HuH-7 (cell line): ENCODE measurements at regions not wholly inside any gene's neighbourhood (a gene's known extent, or its start where the extent isn't known, plus 50 kb on each side); places are given as distances from the start of the nearest gene placed in this dataset.
"Not testable (repeated sequence)": the region's sequence is repeated elsewhere in the genome, so short reads cannot be mapped to it uniquely, and the experiment has no call there.

ENCODE experiments used
- DNase-seq: peaks from one replicate; pipeline ENCODE4 v3.0.0; 2011; ENCODE audit warnings: low spot score

- no peak for DNase-seq
These were observed 302.7 kb downstream of the SFMBT2 start for GRCh38 chr10:7108141-7108540.

- no peak for DNase-seq
These were observed 303.5 kb downstream of the SFMBT2 start for GRCh38 chr10:7107285-7107684.

DNA sequence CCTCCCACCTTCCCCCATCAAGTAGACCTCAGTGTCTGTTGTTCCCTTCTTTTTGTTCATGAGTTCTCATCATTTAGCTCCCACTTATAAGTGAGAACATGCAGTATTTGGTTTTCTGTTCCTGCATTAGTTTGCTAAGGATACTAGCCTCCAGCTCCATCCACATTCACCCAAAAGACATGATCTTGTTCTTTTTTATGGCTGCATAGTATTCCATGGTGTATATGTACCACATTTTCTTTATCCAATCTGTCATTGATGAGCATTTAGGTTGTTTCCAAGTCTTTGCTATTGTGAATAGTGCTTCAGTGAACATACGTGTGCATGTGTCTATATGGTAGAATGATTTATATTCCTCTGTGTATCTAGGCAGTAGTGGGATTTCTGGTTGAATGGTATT lies 306.5 kb downstream of the SFMBT2 start:
- DNase-seq = not testable (repeated sequence)

GRCh38 chr10:7102557-7103349 lies 308.1 kb downstream of the SFMBT2 start:
- no peak for DNase-seq

- DNase-seq = no peak
These were observed 308.8 kb downstream of the SFMBT2 start for GRCh38 chr10:7102084-7102483.

DNA sequence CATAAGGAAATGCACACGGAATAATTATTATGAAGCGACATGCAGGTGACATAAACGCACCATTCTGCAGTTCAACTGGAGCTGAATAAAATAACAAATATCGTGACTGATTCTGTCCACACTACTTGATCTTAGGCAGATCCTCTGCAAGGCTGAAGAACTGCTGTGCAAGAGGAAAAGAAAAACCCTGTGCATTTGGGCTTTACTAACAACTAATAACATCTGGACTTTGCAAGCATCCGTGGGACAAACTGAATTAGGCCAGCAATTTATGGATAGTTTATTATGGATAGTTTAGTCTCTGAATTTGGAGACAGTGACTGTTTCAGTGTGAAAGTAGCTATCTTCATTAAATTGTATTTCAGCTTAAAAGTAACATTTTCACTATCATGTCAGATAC lies 309.4 kb downstream of the SFMBT2 start:
- DNase-seq = no peak

- no peak for DNase-seq
These were observed 310.7 kb downstream of the SFMBT2 start for GRCh38 chr10:7100032-7100702.

DNA sequence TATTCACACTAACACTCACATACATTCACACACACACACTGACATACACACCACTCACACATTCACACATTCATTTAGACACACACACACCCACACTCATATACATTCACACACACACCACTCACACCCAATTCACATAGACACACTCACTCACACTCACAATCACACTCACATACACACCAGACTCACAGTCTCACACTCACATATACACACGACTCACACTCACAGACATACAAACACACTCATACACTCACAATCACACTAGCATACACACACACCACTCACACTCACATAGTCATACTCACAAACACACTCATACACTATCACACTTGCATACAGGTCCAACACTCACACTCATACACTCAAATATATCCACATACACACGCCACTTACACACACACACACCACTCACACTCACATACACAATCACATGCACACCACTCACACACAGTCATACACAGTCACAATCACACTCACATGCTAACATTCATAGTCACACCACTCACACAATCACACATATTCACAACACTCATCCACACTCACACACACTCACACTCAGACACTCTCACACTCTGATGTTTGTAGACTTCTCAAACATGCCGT lies 312.6 kb downstream of the SFMBT2 start:
- no peak for DNase-seq

GRCh38 chr10:7094781-7095180 lies 316.1 kb downstream of the SFMBT2 start:
- DNase-seq = no peak

DNA sequence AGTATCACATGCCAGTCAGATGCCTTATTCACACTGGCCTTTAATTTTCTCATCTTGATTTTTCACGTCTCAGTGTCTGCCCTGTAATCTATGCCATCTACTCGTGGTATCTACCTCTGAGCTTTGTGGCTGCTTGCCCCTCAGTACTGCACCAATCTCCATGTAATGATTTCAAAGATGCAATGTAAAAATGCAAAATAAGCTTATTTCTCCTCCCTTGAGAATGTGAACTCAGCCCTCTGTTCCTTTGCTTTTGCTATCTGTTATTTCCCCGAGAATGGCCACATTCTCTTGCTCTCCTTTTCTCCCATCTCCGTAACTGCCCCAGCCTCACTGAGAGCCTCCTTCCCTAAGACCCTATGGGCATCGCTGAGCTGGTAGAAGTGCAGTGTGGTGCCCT lies 317.5 kb downstream of the SFMBT2 start:
- no peak for DNase-seq

DNA sequence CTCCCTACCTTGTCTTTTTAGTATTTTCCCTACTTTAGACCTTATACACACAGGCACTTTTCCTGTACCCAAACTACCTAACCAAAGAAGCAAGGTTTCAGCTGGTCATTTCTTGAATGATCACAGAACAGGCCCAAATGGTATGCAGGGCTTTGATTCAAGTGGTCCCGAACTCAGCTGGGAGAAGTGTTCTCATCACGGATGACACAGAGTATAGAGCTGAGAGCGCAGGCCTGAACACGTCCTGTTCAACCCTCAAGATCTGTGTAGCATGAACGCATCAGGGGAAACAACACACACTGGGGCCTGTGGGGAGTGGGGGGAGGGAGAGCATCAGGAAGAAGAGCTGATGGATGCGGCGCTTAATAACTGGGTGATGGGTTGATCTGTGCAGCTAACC lies 318.2 kb downstream of the SFMBT2 start:
- DNase-seq = no peak

DNA sequence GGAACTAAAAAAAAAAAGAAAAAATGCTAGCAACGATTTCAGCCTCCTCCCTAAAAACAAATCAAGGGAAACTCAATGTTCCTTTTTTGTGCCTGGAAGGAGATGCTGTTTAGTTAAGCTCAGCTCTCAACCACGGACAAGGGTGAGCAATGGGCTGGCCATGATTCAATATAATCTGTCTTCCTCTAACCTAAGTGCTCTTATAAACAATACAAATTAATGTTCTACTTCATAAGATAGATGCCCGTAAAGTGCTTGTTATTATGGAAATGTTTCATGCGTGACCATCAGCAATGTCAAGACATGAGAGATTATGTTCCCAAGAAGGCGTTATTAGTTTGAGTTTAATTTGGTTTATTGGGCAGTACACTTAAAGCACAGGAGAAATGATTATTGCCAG lies 320.3 kb downstream of the SFMBT2 start:
- DNase-seq = no peak

DNA sequence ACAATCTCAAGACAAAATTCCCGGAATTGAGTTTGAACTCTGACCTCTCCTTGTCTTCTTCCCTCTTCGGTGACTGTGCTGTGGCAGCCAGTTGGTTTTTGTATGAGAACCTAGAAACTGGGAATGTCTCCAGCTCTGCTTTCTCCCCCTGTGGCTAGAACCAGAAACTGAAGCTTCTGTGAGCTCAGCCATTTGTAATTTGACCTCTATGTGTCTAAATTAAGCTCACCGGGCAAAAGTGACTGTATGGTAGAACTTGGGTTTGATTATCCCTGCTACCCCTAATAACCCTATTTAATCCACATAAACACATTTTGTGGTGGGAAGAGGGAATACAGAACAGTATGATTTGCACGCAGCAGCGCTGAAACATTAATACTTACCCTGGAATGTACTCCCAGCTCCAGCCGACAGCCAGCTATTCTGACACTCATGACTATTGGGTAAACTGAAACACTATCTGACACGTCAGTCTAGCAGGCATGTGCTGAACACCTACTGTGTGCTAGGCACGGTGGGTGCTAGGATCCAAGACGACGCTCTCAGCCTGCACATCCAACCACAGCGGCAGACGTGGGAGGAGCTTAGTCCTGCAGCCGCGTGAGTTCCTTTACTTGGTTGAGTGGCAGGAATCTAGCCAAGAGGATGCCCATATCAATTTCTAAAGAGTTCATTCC lies 324.8 kb downstream of the SFMBT2 start:
- DNase-seq = peak; percentile 11

- DNase-seq = no peak
These were observed 325.5 kb downstream of the SFMBT2 start for GRCh38 chr10:7085147-7085912.

- no peak for DNase-seq
These were observed 326.4 kb downstream of the SFMBT2 start for GRCh38 chr10:7084280-7085005.

- no peak for DNase-seq
These were observed 327.9 kb downstream of the SFMBT2 start for GRCh38 chr10:7082967-7083366.

DNA sequence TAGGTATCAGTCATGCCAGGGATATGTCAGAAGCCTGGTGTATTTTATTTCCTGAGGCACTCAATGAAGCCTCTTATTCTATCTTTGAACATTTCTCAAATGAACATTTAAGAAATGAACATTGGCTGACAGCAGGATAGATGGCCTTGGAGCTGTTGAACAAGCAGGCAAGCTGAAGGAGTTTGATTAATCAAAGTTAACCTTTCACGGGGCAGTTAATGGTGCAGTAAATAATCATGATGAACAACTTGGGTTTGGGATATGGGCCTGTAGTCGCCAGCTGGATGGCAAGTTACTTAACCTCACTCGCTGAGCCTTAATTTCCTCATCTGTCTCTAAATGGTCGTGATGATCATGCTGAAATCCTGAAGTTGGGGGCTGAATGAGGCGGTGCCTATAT lies 333.0 kb downstream of the SFMBT2 start:
- DNase-seq = no peak

DNA sequence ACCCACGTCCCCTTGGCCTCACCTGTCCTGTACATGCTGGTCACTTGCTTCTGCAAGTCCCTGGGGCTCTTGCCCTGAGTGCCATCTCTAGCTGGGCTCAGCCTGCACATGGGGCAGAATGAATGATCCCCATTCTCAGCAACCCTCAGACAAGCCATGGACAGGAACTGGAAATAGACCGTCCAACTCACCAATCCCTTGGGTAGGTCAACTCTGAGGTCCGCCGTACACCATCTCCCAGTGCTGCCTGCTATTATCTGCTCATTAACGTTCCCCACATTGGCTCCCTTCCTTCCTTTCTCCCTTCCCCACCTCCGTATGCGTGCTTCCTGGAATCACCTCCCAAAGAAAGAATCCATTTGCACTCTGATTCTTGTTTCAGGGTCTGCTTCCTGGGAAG lies 335.0 kb downstream of the SFMBT2 start:
- no peak for DNase-seq

GRCh38 chr10:7075110-7075509 lies 335.7 kb downstream of the SFMBT2 start:
- DNase-seq = no peak

- no peak for DNase-seq
These were observed 339.4 kb downstream of the SFMBT2 start for GRCh38 chr10:7071421-7071820.

DNA sequence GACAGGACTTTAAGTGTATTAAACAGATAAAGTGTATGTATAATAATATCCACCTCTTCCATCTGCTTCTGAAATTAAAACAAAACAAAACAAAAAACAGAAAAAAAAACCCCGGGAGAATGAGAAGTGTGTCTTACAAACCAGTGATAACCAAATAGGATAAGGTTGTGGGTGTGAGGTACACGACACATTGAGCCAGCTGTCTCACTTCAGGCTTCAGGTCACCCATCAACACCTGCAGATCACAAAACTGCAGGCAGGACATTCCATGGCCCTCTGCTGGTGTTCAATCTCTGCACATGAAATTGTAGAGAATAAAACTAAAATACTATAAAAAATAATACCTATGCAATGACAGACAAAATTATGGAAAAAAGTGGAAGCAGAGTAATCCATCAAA lies 339.9 kb downstream of the SFMBT2 start:
- DNase-seq = no peak
